B cell (primary cell): ENCODE measurements at regions not wholly inside any gene's neighbourhood (a gene's known extent, or its start where the extent isn't known, plus 50 kb on each side); places are given as distances from the start of the nearest gene placed in this dataset.

Experiments used
- CTCF ChIP-seq: fragments of 200-600 bp; IDR thresholded peaks from one replicate; pipeline ENCODE4 v1.8.0; 2022; ENCODE audit warnings: antibody characterized with exemption, mild to moderate bottlenecking
- EZH2 ChIP-seq: IDR thresholded peaks from 2 replicates; pipeline ENCODE4 v1.6.1; 2012; ENCODE audit warnings: borderline replicate concordance, low read depth, mild to moderate bottlenecking, moderate library complexity, low read length; ENCODE audit not compliant: insufficient read depth, poor library complexity, severe bottlenecking

GRCh38 chr9:106358331-106358730, 504.6 kb upstream of the ZNF462 start:
- TF ChIP-seq CTCF: no peak
- no peak for TF ChIP-seq EZH2
